Astrocyte of the spinal cord (primary cell): ENCODE measurements at regions not wholly inside any gene's neighbourhood (a gene's known extent, or its start where the extent isn't known, plus 50 kb on each side); places are given as distances from the start of the nearest gene placed in this dataset.

Experiments used
- DNase-seq: peaks from one replicate; pipeline ENCODE4 v3.0.0; 2011; ENCODE audit warnings: low read depth, low spot score
- H3K4me3 ChIP-seq: 2 replicates; pipeline ENCODE4 v1.5.1; 2011; ENCODE audit warnings: low read depth, mild to moderate bottlenecking, low read length, moderate library complexity
- in situ Hi-C: cut with HindIII; loops from 2 replicates; pipeline ENCODE4 v1.10.0; 2017; ENCODE audit warnings: low sequenced_read_pairs
- TF ChIP-seq, protein P1 (sequence below): IDR thresholded peaks from 2 replicates; pipeline ENCODE4 v1.5.1; 2012; ENCODE audit warnings: low read depth, mild to moderate bottlenecking, low read length, inconsistent platforms

GRCh38 chr6:50977796-50978195 lies 159.1 kb downstream of the TFAP2B start:
- DNase-seq = no peak
- in situ Hi-C loops = no loop called here
- TF ChIP-seq, protein P1, sequence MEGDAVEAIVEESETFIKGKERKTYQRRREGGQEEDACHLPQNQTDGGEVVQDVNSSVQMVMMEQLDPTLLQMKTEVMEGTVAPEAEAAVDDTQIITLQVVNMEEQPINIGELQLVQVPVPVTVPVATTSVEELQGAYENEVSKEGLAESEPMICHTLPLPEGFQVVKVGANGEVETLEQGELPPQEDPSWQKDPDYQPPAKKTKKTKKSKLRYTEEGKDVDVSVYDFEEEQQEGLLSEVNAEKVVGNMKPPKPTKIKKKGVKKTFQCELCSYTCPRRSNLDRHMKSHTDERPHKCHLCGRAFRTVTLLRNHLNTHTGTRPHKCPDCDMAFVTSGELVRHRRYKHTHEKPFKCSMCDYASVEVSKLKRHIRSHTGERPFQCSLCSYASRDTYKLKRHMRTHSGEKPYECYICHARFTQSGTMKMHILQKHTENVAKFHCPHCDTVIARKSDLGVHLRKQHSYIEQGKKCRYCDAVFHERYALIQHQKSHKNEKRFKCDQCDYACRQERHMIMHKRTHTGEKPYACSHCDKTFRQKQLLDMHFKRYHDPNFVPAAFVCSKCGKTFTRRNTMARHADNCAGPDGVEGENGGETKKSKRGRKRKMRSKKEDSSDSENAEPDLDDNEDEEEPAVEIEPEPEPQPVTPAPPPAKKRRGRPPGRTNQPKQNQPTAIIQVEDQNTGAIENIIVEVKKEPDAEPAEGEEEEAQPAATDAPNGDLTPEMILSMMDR = no peak
- no peak overlapping the region for H3K4me3 ChIP-seq

GRCh38 chr6:50978380-50979170 lies 159.9 kb downstream of the TFAP2B start:
- in situ Hi-C loops = no loop called here
- H3K4me3 ChIP-seq = no peak overlapping the region
- TF ChIP-seq, protein P1 = no peak
- no peak for DNase-seq

GRCh38 chr6:50979171-50979525 lies 160.5 kb downstream of the TFAP2B start:
- in situ Hi-C loops = no loop called here
- no peak for DNase-seq
- TF ChIP-seq, protein P1 = no peak
- no peak overlapping the region for H3K4me3 ChIP-seq

- no peak overlapping the region for H3K4me3 ChIP-seq
- no peak for DNase-seq
- TF ChIP-seq, protein P1 = no peak
- in situ Hi-C loops = no loop called here
Observed at GRCh38 chr6:50984135-50984534, 165.5 kb downstream of the TFAP2B start.

DNA sequence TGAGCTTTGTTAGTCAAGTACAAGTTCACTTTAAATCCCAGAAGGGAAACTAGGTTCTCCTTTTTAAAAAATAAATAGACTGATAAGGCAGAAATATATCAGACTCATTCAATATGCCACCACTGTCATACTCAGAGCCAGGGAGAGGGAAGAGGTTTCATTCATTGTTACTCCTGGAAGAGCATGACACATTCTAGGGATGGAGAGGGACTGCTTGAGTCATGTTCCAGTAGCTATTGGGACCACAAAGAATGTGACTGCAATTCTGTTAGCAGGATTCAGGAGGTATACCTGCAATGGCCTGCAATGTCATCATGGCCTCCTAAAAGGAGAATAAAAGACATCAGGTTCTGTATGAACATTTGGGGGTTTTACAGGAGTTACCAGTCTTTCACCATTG lies 167.6 kb downstream of the TFAP2B start:
- in situ Hi-C loops = no loop called here
- H3K4me3 ChIP-seq = no peak overlapping the region
- TF ChIP-seq, protein P1 = no peak
- no peak for DNase-seq

- in situ Hi-C loops = no loop called here
- TF ChIP-seq, protein P1 = no peak
- no peak overlapping the region for H3K4me3 ChIP-seq
- DNase-seq = no peak
Observed at GRCh38 chr6:50989123-50989522, 170.5 kb downstream of the TFAP2B start.
